Loucy (cell line): ENCODE measurements at regions not wholly inside any gene's neighbourhood (a gene's known extent, or its start where the extent isn't known, plus 50 kb on each side); places are given as distances from the start of the nearest gene placed in this dataset.

Source experiments
- H2AFZ ChIP-seq: fragments of 200-600 bp; sonication (generic); 2 replicates; pipeline ENCODE4 v1.6.0; 2016; ENCODE audit warnings: antibody characterized with exemption, mild to moderate bottlenecking, low read length, moderate library complexity
- H3F3A ChIP-seq: fragments of 200-600 bp; 2 replicates; pipeline ENCODE4 v1.6.0; 2016; ENCODE audit warnings: antibody characterized with exemption, low read depth, mild to moderate bottlenecking
- H3K27me3 ChIP-seq: fragments of 200-600 bp; sonication (generic); 2 replicates; pipeline ENCODE4 v1.6.1; 2014; ENCODE audit warnings: low read length, mild to moderate bottlenecking; ENCODE audit not compliant: insufficient read depth, poor library complexity, severe bottlenecking
- H3K36me3 ChIP-seq: fragments of 200-600 bp; sonication (generic); 2 replicates; pipeline ENCODE4 v1.6.1; 2016; ENCODE audit warnings: low read length; ENCODE audit not compliant: insufficient read depth
- H3K4me1 ChIP-seq: fragments of 200-600 bp; sonication (generic); 2 replicates; pipeline ENCODE4 v1.5.1; 2014; ENCODE audit warnings: low read length, mild to moderate bottlenecking; ENCODE audit not compliant: insufficient read depth, poor library complexity, severe bottlenecking
- H3K4me2 ChIP-seq: fragments of 200-600 bp; sonication (generic); 2 replicates; pipeline ENCODE4 v1.6.0; 2014; ENCODE audit warnings: antibody characterized with exemption, low read length, low read depth, mild to moderate bottlenecking; ENCODE audit not compliant: poor library complexity, severe bottlenecking
- H3K4me3 ChIP-seq: fragments of 200-600 bp; sonication (generic); 2 replicates; pipeline ENCODE4 v1.5.1; 2014; ENCODE audit warnings: low read length, mild to moderate bottlenecking, mixed read lengths; ENCODE audit not compliant: poor library complexity, severe bottlenecking
- H3K79me2 ChIP-seq: fragments of 200-600 bp; sonication (generic); 2 replicates; pipeline ENCODE4 v1.6.1; 2014; ENCODE audit warnings: low read length; ENCODE audit not compliant: insufficient read depth
- H3K9ac ChIP-seq: fragments of 200-600 bp; sonication (generic); 2 replicates; pipeline ENCODE4 v1.6.0; 2014; ENCODE audit warnings: mild to moderate bottlenecking, low read depth, low read length, moderate library complexity; ENCODE audit not compliant: poor library complexity, severe bottlenecking
- H3K9me2 ChIP-seq: fragments of 200-600 bp; sonication (generic); replicated peaks from 2 replicates; pipeline ENCODE4 v1.6.1; 2016; ENCODE audit warnings: low read depth, low read length, mixed read lengths
- H3K9me3 ChIP-seq: fragments of 200-600 bp; sonication (generic); 2 replicates; pipeline ENCODE4 v1.6.1; 2014; ENCODE audit warnings: mild to moderate bottlenecking, antibody characterized with exemption, low read length, low read depth; ENCODE audit not compliant: insufficient read depth
- H4K20me1 ChIP-seq: fragments of 200-600 bp; sonication (generic); 2 replicates; pipeline ENCODE4 v1.6.0; 2014; ENCODE audit warnings: antibody characterized with exemption, low read length, mild to moderate bottlenecking; ENCODE audit not compliant: insufficient read depth, poor library complexity, severe bottlenecking
- EZH2phosphoT487 ChIP-seq: fragments of 200-600 bp; IDR thresholded peaks from 2 replicates; pipeline ENCODE4 v1.6.1; 2018; ENCODE audit warnings: antibody characterized with exemption, mild to moderate bottlenecking, moderate library complexity, borderline replicate concordance
- TF ChIP-seq, protein P1 (sequence below): fragments of 200-600 bp; sonication (generic); conservative IDR thresholded peaks from 2 replicates; pipeline ENCODE4 v1.5.1; 2014; ENCODE audit warnings: mild to moderate bottlenecking, antibody characterized with exemption, low read length

DNA sequence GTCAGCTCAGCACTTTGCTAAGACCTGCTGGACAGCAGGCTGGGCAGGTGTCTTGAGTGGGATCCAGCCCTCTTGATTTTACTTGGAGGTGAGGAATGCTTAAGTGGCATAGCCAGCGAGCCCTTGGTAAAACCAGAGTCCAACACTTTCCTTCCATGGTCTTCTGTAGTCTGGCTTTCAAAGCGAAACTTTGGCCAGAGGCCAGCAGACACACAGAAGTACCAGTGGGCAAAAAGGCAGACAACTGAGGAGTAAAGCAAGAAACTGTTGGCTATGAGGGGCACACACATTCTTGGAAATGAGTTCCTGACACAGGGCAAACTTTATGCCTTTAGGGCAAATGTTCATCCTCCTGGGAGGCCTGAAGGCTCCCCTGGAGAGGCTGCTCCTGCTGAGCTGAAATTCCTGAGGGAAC, 281.0 kb upstream of the POU3F1 start:
- Histone ChIP-seq H3F3A (no peaks in the 10 kb centered on the region), H3K9me2 (no peaks in the 10 kb centered on the region)

DNA sequence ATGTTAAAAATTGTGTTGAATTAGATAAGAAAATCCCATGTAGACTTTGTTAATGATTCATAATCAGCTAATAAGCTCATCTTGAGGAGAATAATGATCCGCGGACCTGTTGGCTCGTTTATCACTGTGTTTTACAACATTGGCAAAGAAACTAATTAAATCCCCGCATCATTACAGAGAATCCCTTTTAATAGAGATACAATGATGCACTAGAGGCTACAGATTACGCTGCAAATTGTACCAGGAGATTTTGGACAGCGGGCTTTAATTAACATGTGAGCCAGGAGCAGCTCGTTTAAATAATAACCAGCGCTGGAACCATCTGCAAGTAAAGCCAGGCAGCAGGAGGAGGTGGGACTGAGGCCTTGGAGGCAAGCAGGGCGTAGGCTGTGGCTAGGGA, 280.3 kb upstream of the POU3F1 start:
- H3K9me2 ChIP-seq, result no peaks in the 10 kb centered on the region
- no peak overlapping the region for H3K9ac ChIP-seq
- H2AFZ ChIP-seq, result no peak overlapping the region
- no peak overlapping the region for H3K4me2 ChIP-seq
- H3K36me3 ChIP-seq, result no peaks in the 10 kb centered on the region
- no peaks in the 10 kb centered on the region for H4K20me1 ChIP-seq
- H3K79me2 ChIP-seq, result no peaks in the 10 kb centered on the region
- H3K27me3 ChIP-seq, result no peaks in the 10 kb centered on the region
- no peaks in the 10 kb centered on the region for H3K4me1 ChIP-seq
- TF ChIP-seq EZH2phosphoT487, result no peak
- TF ChIP-seq, protein P1, sequence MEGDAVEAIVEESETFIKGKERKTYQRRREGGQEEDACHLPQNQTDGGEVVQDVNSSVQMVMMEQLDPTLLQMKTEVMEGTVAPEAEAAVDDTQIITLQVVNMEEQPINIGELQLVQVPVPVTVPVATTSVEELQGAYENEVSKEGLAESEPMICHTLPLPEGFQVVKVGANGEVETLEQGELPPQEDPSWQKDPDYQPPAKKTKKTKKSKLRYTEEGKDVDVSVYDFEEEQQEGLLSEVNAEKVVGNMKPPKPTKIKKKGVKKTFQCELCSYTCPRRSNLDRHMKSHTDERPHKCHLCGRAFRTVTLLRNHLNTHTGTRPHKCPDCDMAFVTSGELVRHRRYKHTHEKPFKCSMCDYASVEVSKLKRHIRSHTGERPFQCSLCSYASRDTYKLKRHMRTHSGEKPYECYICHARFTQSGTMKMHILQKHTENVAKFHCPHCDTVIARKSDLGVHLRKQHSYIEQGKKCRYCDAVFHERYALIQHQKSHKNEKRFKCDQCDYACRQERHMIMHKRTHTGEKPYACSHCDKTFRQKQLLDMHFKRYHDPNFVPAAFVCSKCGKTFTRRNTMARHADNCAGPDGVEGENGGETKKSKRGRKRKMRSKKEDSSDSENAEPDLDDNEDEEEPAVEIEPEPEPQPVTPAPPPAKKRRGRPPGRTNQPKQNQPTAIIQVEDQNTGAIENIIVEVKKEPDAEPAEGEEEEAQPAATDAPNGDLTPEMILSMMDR, result no peak
- H3F3A ChIP-seq, result no peaks in the 10 kb centered on the region
- no peak overlapping the region for H3K4me3 ChIP-seq
- no peaks in the 10 kb centered on the region for H3K9me3 ChIP-seq

More for the DNA sequence above, 281.0 kb upstream of the POU3F1 start:
- Histone ChIP-seq H3K4me2 (no peak overlapping the region), H3K4me3 (no peak overlapping the region), H3K4me1 (no peaks in the 10 kb centered on the region), H3K9ac (no peak overlapping the region), H3K27me3 (no peaks in the 10 kb centered on the region), H3K36me3 (no peaks in the 10 kb centered on the region), H3K9me3 (no peaks in the 10 kb centered on the region), H2AFZ (no peak overlapping the region), H4K20me1 (no peaks in the 10 kb centered on the region), H3K79me2 (no peaks in the 10 kb centered on the region)
- TF ChIP-seq, protein P1, result no peak
- TF ChIP-seq EZH2phosphoT487, result no peak

DNA sequence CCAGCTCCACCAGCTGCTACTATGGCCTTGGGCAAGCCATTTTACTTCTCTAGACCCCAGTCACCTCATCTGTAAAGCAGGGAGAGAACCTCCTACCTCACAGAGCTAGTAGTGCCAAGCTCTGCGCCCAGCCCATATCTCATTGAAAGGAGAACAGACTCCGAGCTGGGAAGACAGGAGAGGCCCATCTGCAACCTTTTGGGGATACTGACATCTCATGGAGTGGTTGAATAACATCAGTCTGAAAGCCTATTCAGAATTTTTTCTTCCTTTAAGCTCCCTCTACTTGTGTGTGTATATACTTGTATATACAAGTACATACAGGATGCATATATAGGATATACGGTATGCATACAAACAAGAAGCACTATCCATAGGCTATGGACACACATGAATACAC, 279.5 kb upstream of the POU3F1 start:
- Histone ChIP-seq H3K9me3 (no peaks in the 10 kb centered on the region), H2AFZ (no peak overlapping the region), H4K20me1 (no peaks in the 10 kb centered on the region), H3K4me2 (no peak overlapping the region), H3K4me1 (no peaks in the 10 kb centered on the region), H3K27me3 (no peaks in the 10 kb centered on the region), H3K9ac (no peak overlapping the region), H3K4me3 (no peak overlapping the region), H3K36me3 (no peaks in the 10 kb centered on the region), H3K9me2 (no peaks in the 10 kb centered on the region), H3K79me2 (no peaks in the 10 kb centered on the region), H3F3A (no peaks in the 10 kb centered on the region)
- TF ChIP-seq, protein P1, result no peak
- TF ChIP-seq EZH2phosphoT487, result no peak
